Fibroblast of lung (primary cell): ENCODE measurements at regions not wholly inside any gene's neighbourhood (a gene's known extent, or its start where the extent isn't known, plus 50 kb on each side); places are given as distances from the start of the nearest gene placed in this dataset.

Source experiments
- DNase-seq, 2 donors: peaks; one replicate each; pipeline versions ENCODE4 v3.0.0 to v3.0.0-alpha.2; 2010; ENCODE audit warnings: low read depth in 2 of 2
- H2AFZ ChIP-seq: 2 replicates; pipeline ENCODE4 v1.5.1; 2012; ENCODE audit warnings: low read length, control low read depth, inconsistent platforms
- H3K27ac ChIP-seq: 2 replicates; pipeline ENCODE4 v1.5.1; 2011; ENCODE audit warnings: low read length, control low read depth; ENCODE audit not compliant: insufficient read depth
- H3K27me3 ChIP-seq: 2 replicates; pipeline ENCODE4 v1.5.1; 2011; ENCODE audit warnings: mild to moderate bottlenecking, low read length; ENCODE audit not compliant: control insufficient read depth, insufficient read depth
- H3K36me3 ChIP-seq: 2 replicates; pipeline ENCODE4 v1.5.1; 2011; ENCODE audit warnings: low read length; ENCODE audit not compliant: control insufficient read depth, insufficient read depth
- H3K4me1 ChIP-seq: 2 replicates; pipeline ENCODE4 v1.5.1; 2011; ENCODE audit warnings: low read length; ENCODE audit not compliant: control insufficient read depth, insufficient read depth; ENCODE audit errors: extremely low read depth
- H3K4me2 ChIP-seq: 2 replicates; pipeline ENCODE4 v1.5.1; 2011; ENCODE audit warnings: low read length, control low read depth; ENCODE audit not compliant: insufficient read depth; ENCODE audit errors: extremely low read depth
- H3K4me3 ChIP-seq, 4 experiments: fragments of 200-600 bp in 1 of 4; sonication (generic) in 1 of 4; replicated peaks in 1 of 4; 2 replicates each; pipeline ENCODE4 v1.5.1; 2011 to 2016; ENCODE audit warnings: low read length in 4 of 4, low read depth in 3 of 4, mild to moderate bottlenecking in 3 of 4, control low read depth in 2 of 4, inconsistent platforms in 1 of 4, mixed read lengths in 1 of 4; ENCODE audit not compliant: insufficient read depth in 1 of 4; ENCODE audit errors: control extremely low read depth in 1 of 4
- H3K79me2 ChIP-seq: 2 replicates; pipeline ENCODE4 v1.5.1; 2012; ENCODE audit warnings: mild to moderate bottlenecking, low read length, inconsistent platforms; ENCODE audit not compliant: control insufficient read depth, insufficient read depth
- H3K9ac ChIP-seq: 2 replicates; pipeline ENCODE4 v1.5.1; 2011; ENCODE audit warnings: mild to moderate bottlenecking, low read length, control low read depth; ENCODE audit not compliant: insufficient read depth
- H3K9me3 ChIP-seq: 2 replicates; pipeline ENCODE4 v1.5.1; 2012; ENCODE audit warnings: low read depth, low read length; ENCODE audit not compliant: control insufficient read depth, insufficient read depth
- H4K20me1 ChIP-seq: 2 replicates; pipeline ENCODE4 v1.5.1; 2011; ENCODE audit warnings: low read length; ENCODE audit not compliant: control insufficient read depth, insufficient read depth; ENCODE audit errors: extremely low read depth
- CTCF ChIP-seq, 2 donors: IDR thresholded peaks in 1 of 2; conservative IDR thresholded peaks in 1 of 2; 1 replicate in 1 of 2; 2 replicates in 1 of 2; pipeline ENCODE4 v1.5.1; 2011 to 2012; ENCODE audit warnings: low read length in 2 of 2, control low read depth in 1 of 2, inconsistent platforms in 1 of 2, low read depth in 1 of 2, mild to moderate bottlenecking in 1 of 2
- EZH2 ChIP-seq: IDR thresholded peaks from 2 replicates; pipeline ENCODE4 v1.5.1; 2012; ENCODE audit warnings: low read length, control low read depth, mild to moderate bottlenecking; ENCODE audit errors: missing control alignments

- Histone ChIP-seq H3K9ac (no peak overlapping the region), H2AFZ (no peak overlapping the region), H3K79me2 (no peaks in the 10 kb centered on the region), H4K20me1 (no peaks in the 10 kb centered on the region), H3K27me3 (no peaks in the 10 kb centered on the region), H3K4me2 (no peak overlapping the region), H3K9me3 (no peaks in the 10 kb centered on the region), H3K4me1 (no peaks in the 10 kb centered on the region), H3K27ac (no peak overlapping the region), H3K36me3 (no peaks in the 10 kb centered on the region), H3K4me3 (no peak overlapping the region)
- DNase-seq = no peak
- no peak for TF ChIP-seq CTCF (conservative IDR thresholded peaks at IDR 0.05 in 1 of 2, IDR thresholded peaks at IDR 0.05 in 1 of 2; ENCODE audit: low read depth in 1 of 2, low read length in 2 of 2)
- no peak for TF ChIP-seq EZH2
These were observed 59.0 kb upstream of the NECTIN3 start for GRCh38 chr3:111012388-111013248.
